H1 (cell line): ENCODE measurements at regions not wholly inside any gene's neighbourhood (a gene's known extent, or its start where the extent isn't known, plus 50 kb on each side); places are given as distances from the start of the nearest gene placed in this dataset.

ENCODE experiments used
- CHD7 ChIP-seq: fragments of 300-600 bp; sonication (generic); IDR thresholded peaks from 2 replicates; pipeline ENCODE4 v1.7.1; 2012; ENCODE audit warnings: low read length, moderate library complexity, mild to moderate bottlenecking, inconsistent platforms; ENCODE audit not compliant: insufficient replicate concordance
- GABPA ChIP-seq: IDR thresholded peaks from 2 replicates; pipeline ENCODE4 v1.6.1; 2011; ENCODE audit warnings: mild to moderate bottlenecking, low read length, moderate library complexity, borderline replicate concordance; ENCODE audit not compliant: insufficient read depth
- HDAC6 ChIP-seq: IDR thresholded peaks from one replicate; pipeline ENCODE4 v1.7.1; 2012; ENCODE audit warnings: low read depth, mild to moderate bottlenecking, inconsistent platforms, low read length, moderate library complexity
- POLR2AphosphoS5 ChIP-seq: IDR thresholded peaks from 2 replicates; pipeline ENCODE4 v1.6.1; 2011; ENCODE audit warnings: low read depth, low read length
- SIRT6 ChIP-seq: IDR thresholded peaks from one replicate; pipeline ENCODE4 v1.7.1; 2012; ENCODE audit warnings: low read length, inconsistent platforms

GRCh38 chr20:50453533-50454244 is 56.5 kb upstream of the PTPN1 start (continued):
- TF ChIP-seq POLR2AphosphoS5 (no peak), CHD7 (no peak), HDAC6 (no peak), SIRT6 (no peak), GABPA (no peak)
